ENCODE measurements at regions not wholly inside any gene's neighbourhood (a gene's known extent, or its start where the extent isn't known, plus 50 kb on each side); places are given as distances from the start of the nearest gene placed in this dataset.
A peak's percentile ranks its signal among the peaks of the same experiment; 100 is the strongest.
"Not testable (repeated sequence)": the region's sequence is repeated elsewhere in the genome, so short reads cannot be mapped to it uniquely, and the experiment has no call there.

DNA sequence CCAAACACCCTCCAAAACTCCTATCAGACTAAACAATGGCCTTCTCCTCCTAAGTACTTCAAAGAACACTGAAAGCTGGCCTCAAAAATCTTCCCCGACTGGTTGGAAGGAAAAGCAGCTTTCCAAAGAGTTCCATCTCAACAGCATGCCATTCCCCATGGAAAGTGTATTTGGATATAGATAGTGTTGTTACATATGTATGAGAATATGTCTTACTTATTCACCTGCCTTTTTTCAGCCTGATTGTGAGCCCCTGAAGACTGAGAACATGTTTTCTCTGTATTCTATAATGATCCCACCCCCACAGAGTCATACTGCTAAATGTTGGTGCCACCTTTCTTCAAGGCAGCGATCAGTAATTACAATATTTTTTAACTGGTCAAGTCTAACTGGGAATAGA is 185.4 kb upstream of the G2E3 start:
- DNase-seq (ENCODE audit: low spot score) = no peak

DNA sequence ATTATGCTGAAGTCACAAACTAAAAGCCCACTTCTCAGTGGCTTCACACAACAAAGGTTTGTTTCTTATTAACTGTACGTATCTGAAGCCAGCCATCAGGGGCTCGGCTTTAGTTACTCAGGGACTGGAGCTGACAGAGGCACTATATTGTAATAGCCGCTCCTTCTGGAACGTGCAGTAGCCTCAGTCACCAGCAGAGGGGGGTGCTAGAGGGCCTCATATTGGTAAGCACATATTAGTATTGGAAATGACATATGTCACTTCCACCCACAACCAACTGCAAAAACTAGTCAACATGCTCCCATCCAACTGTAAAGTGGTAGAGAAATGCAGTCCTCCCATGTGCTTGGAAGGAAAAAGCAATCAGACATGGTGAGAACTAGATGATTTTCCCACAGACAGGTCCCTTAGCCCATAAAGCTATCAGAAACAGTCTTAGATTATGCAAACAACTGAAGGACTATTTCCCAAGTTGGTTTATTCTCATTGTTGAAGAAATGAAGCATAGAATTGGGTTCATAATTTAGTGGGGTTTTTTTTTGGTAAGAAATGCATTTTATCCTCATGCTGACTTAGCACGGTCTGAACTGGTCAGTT is 183.6 kb upstream of the G2E3 start:
- DNase-seq (ENCODE audit: low spot score) = peak; percentile 71

DNA sequence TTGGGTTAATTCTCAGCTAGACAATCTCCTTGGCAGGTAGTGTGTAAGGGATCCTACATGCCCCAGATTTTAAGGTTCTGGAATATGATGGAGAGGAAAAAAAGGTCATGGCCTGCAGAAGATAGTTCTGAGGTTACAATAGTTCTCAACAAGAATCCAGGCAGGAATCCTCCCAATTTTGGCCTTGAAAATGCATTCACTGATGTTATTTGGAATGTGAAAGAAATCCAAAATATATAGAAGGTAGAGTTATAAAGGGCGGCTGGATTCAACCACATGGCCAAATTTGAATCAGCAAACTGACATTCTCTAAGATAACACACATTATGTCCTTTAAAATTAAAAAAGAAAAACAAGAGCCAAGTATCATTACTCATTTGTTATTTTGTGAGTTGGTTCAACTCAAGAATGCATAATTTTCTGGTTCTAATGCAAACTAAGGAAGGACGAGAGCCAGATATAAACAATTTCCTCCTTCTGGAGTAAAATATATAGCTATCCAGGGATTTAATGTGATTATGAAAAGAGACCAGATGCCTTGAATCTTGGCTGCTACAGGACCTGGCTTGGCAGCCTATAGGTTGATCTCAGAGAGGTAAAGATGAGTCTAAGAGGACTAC is 177.0 kb upstream of the G2E3 start:
- DNase-seq (ENCODE audit: low spot score) = no peak

DNA sequence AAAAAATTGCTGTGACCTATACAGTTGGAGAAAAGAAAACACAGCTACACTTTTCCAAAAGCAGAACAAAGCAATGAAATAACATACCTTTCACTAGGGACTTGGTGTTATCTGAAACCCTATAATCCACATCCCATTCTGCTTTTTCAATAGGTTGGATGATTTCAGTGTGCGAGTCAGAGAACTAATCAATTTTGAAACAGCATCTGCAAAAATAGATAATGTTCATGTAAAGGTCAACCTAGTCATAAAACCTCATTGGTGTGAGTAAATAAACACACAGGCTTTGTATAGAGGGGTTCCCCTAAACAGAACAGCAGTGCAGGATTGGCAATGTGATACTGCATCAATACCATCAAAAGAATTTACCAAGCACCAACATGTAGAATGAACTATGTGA is 173.0 kb upstream of the G2E3 start:
- no peak for DNase-seq (ENCODE audit: low spot score)

DNA sequence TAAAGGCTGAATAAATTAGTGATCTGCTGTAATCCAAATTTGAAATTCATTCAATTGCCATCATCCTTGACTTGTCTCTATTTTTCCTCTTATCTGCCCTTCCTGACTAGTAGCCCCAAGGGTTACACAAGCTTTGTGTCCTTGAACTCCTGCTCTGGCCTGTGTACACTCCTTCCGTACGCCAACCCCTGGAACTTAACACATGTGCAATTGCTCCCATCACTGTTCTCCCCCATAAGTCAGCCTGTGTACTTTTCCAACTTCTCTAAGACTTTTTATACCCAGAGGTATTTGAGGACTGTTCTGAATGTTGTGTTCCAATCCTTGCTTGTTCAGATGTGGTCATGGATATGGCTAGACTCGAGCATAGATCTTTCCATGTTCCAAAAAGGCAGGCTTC is 171.1 kb upstream of the G2E3 start:
- no peak for DNase-seq (ENCODE audit: low spot score)

DNA sequence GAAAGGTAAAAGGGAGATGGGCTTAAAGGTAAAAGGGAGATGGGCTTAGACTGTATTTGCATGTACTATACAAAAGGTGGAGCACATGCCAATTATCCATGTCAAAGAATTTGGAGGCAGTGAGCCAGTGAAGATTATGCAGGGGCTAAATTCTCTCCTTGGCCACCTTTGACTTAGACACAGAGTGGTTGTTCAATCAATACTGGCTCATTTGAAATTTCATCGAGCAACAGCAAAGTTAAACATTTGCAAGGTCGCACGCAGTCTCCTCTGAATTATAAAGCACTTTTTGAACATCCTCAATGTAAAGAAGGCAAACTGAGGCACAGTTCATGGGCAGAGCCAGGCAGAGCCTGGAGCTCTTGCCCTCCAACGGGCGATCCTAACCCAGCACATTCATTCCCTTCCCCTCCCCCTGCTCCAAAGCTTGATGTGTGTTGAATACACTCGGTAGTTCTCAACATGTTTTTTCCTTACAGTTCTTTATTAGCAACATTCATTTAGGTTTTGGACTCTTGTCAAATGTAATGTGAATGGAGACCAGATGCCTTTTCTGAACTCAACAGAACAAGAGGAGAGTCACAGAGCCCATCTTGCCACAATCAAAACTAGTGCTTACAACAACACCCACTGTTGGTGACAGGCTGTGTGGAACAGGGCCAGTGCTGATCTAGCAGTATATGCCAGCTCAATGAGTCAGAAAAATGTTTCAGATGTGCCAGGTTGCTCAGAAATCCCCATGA is 169.7 kb upstream of the G2E3 start:
- no peak for DNase-seq (ENCODE audit: low spot score)

DNA sequence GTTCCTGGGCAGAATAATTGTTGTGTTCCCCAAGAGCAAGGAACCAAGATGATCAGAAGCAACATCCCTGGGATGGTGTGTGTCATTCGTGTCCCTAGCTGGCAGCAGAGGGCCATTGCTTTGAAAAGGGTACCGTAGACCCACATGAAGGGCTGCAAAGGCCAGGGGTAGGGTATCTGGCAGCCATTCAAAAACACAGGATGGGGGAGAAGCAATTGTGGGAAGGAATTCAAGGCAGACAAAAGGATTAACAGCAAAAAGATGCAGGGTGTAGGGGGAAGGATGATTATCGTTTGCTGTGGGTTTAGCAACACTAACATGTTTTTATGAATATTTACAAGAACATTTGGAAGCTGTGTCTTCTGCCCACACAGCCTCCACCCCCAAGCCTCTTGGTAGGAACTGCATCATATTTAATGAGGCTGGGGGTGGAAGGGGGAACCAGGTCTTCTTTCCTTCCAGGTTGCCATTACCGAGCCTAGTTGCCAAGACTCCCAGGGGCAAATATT is 169.0 kb upstream of the G2E3 start:
- DNase-seq (ENCODE audit: low spot score) = no peak

DNA sequence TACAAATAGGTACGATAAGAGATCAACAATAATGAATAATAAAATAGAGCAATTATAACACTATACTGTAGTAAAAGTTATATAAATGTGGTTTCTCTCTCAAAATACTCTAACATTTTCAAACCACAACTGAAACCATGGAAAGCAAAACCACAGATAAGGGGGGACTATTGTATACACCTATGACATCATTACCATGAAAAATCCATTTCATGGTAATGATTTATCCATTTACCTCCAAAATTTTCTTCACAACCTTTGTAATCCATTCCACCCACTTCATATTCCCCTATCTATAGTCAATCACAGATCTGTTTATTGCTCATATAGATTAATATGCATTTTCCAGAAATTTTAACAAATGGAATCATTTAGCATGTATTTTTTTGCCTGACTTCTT is 163.9 kb upstream of the G2E3 start:
- no peak for DNase-seq (ENCODE audit: low spot score)

DNA sequence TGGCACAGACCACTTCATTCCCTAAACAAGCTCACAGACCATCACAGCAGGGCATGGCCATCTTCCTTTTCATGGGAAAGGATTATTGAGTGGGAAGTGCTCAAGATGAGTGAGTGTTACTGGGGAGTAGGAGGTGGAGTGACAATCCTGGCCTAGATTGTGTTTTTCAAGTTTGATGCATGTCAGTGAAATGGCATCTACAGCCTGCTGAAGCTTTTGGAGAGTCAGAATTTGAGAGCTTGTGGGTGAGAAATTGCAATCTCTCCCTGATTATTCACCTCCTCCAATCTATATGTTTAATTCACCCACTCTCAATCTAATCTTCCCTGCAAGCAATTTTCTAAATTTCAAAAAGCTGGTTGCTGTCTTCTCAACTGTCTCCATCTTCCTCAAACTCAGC is 156.1 kb upstream of the G2E3 start:
- DNase-seq (ENCODE audit: low spot score) = no peak

DNA sequence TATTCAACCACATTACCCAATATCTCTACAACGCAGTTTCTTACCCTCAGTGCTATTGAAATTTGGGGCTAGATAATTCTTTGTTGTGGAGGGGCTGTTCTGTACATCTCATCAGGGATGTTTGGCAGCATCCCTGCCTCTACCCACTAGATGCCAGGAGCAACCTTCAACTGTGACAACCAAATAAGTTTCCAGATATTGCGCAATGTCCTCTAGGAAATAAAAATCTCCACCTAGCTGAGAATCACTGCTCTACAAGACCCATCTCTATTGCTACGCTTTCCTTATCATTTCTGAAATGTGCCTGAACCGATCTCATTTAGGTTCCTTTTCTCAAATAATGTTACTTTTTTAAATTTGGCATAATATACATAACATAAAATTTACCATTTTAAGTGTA is 155.2 kb upstream of the G2E3 start:
- DNase-seq (ENCODE audit: low spot score) = no peak

DNA sequence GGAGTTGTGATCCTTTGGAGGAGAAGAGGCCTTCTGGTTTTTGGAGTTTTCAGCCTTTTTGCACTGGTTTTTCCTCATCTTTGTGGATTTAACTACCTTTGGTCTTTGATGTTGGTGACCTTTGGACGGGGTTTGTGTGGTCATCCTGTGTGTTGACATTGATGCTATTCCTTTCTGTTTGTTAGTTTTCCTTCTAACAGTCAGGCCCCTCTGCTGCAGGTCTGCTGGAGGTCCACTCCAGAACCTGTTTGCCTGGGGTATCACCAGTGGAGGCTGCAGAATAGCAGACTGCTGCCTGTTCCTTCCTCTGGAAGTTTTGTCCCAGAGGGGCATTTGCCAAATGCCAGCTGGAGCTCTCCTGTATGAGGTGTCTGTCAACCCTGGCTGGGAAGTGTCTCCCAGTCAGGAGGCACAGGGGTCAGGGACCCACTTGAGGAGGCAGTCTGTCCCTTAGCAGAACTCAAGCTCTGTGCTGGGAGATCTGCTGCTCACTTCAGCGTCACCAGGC is 149.4 kb upstream of the G2E3 start:
- DNase-seq (ENCODE audit: low spot score) = not testable (repeated sequence)

DNA sequence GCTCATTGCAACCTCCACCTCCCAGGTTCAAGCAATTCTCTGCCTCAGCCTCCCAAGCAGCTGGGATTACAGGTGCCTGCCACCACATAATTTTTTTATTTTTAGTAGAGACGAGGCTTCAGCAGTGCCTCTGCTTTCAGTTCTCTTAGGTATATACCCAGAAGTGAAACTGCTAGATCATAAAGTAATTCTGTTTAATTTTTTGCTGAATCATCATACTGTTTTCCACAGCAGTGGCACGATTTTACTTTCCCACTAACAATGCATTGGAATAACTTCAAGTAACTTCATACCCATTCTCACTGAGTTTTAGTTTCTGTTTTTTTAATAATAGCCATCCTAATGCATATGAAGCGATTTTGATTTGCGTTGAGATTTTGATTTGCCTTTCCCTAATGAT is 148.0 kb upstream of the G2E3 start:
- no peak for DNase-seq (ENCODE audit: low spot score)

DNA sequence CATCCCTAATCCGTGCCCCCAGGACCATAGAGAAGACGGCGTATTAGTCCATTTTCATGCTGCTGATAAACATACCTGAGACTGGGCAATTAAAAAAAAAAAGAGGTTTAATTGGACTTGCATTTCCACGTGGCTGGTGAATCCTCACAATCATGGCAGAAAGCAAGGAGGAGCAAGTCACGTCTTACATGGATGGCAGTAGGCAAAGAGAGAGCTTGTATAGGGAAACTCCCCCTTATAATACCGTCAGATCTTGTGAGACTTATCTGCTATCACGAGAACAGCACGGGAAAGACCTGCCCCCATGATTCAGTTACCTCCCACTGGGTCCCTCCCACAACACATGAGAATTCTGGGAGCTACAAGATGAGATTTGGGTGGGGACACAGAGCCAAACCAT is 145.8 kb upstream of the G2E3 start:
- DNase-seq (ENCODE audit: low spot score) = not testable (repeated sequence)

DNA sequence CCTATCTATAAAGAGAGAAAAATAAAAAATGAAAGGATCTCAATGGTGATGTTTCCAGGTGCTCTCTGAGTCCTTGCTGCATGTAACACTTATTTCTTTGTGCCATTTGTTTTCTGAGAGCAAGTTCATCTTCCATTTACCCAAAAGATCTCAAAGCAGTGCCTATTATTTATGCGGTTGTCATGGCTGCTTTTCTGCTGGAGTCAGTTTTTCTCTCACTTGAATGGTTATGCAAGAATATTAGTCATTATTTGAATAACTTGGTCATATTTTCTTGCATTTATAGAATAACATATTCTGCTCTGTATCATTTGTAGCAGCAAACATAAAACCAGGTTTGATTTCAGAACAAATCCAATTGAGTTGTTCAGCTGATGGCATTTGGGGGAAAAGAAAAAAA is 141.8 kb upstream of the G2E3 start:
- no peak for DNase-seq (ENCODE audit: low spot score)

DNA sequence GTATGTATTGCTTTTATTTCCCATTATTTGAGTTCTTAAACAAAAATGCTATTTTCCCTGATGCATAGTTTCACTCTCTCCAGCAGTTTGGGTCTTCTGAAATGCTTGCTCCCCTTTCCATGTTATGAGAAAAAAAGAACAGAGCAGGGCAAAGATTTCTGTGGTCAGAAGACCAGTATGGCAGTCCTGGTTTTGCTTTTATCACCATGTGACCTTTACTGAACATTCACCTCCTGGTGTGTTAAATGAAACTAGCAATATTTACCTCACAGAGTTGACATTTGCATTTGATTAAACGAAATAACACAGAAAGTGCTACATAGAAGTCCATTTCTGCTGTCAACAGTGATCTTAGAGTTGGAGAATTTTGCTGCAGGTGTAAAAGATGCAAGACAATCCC is 141.0 kb upstream of the G2E3 start:
- no peak for DNase-seq (ENCODE audit: low spot score)

DNA sequence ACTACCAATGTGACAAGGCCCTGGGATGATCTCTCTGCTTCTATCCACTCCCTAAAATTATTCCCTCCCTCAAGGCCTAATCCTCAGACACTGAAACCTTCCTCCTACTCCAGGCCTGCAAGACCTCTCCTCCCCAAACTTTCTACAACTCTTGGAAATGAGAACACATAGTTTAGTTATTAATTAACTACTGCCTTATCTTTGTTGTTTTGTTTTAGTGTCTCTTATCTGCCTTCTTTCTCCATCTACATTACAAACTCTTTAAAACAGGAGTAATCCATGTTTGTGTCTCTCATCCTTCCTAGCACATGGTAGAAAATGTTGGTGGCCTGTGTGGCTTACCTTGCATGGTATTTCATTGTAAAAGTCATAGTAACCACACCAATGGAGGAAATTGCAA is 139.9 kb upstream of the G2E3 start:
- no peak for DNase-seq (ENCODE audit: low spot score)

DNA sequence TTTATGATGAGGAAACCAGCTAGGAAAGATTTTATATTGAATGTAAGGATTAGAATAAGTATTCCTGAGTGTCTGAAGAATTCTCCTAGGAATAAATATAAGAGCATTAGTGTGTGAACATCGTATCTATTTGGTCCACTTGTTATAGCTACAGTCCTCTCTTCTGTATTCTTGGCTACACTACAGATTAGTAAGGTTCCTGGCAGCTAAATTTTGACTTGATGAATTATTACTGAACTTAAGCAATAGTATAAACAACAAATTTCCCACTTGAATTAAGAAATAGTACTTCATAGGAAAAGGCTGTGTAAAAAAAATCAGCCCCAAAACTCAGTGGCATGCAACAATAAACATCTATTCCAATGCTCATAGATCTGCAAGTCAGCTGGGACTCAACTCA is 138.4 kb upstream of the G2E3 start:
- DNase-seq (ENCODE audit: low spot score) = no peak

DNA sequence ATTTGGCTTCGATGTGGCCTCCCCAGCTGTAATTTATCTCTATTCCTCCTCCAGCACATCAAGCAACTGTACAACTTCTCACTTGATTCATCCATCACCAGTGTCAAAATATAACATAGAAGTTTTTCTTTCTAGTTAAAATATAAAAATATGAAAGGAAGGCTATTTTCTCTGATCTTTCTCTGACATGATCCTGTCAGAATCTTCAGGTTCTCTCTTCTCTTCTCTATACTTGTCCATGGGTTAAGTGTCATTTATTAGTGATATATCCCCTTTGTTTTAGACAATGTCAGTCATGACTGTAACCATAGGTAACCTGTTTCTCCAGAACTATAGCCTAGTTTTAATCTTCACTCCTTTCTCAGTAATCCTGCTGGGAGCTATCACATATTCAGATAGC is 132.5 kb upstream of the G2E3 start:
- DNase-seq (ENCODE audit: low spot score) = no peak

DNA sequence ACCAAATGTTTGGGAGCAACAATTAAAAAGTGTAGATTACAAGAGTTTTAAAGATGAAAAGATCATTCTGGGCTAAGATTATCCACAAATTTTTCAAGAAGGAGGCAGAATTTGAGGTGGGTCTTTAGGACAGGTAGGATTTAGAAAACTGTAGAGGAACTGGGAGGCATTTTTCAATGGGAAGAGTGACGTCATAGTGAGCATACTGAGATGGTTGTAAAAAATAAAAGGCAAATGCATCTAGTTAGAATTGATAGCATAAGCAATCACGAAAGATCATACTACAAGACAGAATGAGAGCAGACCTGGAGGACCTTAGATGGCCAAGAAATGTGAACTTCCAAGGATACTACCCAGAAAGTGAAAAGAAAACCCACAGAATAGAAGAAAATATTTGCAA is 131.6 kb upstream of the G2E3 start:
- no peak for DNase-seq (ENCODE audit: low spot score)

DNA sequence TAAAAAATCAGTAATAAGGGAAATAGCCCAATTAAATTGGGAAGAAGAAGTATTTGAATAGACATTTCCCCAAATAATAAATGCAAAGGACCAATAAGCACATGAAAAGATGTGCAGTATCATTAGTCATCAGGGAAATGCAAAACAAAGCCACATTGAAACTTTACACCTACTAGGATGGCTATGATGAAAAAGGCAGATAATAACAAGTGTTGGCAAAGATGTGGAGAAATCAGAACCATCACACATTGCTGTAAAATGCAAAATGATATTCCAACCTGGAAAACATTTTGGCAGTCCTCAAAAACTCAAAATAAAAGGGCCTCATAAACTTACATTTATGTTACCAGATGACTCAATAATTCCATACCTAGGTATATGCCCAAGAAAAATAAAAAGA is 131.1 kb upstream of the G2E3 start:
- DNase-seq (ENCODE audit: low spot score) = no peak

DNA sequence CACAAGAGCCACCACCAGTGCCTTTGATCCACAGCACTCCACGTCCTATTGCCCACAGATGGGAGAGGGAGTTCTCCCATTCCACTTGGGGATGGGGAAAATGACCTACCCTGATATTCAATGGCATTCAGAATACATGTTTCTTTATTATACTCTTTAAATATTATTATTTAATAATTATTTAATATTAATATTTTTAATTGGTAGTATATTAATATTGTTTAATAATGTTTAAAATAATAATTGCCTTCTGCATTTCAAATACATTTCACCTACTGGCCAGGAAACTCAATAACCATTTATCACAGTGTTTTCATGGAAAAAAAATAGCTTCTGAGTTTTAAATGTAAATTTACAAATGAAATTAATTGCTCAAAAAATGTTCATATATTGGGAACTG is 127.4 kb upstream of the G2E3 start:
- no peak for DNase-seq (ENCODE audit: low spot score)

DNA sequence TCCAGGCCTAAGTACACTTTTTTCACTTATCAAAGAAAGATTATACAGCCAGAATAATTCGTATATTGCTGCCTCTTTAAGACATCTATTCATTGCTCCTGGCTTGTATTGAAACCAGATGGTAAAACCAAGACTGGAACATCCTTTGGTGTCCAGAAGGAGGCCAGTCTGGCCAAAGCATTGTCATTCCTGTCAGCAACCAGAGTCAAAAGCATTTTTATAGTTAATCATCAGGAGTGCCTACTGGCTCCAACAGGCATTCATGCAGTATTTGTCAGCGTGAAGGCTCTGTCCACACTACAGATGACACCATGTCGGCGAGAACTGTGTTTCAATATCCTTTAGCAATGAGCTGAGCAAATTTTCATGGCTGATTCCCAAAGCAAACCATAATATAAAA is 118.0 kb upstream of the G2E3 start:
- DNase-seq (ENCODE audit: low spot score) = peak; percentile 29

DNA sequence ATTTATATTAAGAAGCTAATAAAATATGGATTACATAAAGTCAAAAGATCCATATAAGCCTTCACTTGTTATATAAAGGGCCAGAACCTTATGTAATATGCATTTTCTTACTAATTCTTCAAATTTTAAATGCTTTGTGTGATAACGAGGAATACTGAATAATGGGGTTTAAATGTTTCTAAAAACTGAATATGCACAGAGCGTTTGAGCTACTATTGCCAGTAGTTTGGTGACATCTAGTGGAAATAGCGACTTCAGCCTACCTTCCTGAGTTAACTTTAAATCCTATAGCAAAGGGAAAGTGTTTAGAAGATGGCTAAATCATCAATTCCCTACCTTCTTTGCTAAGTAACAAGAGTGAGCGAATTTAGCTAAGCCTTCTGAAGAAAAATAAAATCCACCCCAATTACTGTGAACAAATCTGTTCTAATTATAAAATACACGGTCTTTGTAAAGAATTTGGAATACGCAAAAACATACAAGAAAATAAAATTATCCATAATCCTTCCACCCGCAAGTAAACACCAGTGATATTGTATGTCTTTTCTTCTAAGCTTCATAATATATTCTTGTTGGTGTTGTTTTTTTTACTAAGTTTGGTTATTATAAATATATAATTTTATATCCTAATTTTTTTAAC is 115.5 kb upstream of the G2E3 start:
- peak; percentile 31 for DNase-seq (ENCODE audit: low spot score)

Data from AG08395 (cell line).